ENCODE measurements at regions not wholly inside any gene's neighbourhood (a gene's known extent, or its start where the extent isn't known, plus 50 kb on each side); places are given as distances from the start of the nearest gene placed in this dataset.

DNA sequence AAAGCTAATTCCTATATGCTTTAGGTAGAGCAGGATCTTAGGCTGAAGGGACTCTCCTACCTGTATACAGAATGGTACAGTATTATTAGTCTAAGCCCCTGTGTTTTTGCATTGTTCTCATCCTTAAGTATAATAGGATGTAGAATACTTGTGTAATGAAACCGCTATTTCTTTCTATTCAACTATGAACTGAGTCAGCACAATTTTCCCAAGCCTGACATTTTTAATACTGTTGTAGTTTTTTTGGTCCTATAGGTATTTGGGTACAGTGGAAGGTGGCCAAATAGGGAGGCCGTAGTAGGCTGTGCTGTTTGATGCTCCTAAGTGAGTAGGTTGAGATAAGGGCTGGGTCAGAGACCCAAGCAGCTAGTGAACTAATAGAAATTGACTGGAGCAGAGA is 205.1 kb downstream of the MACC1 start:
- Histone ChIP-seq H3K4me1 (ENCODE audit: insufficient read depth, low read length, severe bottlenecking) (peaks cover 10% of the 10 kb centered on the region), H3K4me2 (ENCODE audit: low read length) (no peak overlapping the region), H2AFZ (ENCODE audit: low read length) (no peak overlapping the region), H3K9me2 (ENCODE audit: low read depth, low read length) (no peaks in the 10 kb centered on the region), H3K4me3 (ENCODE audit: low read depth, low read length, poor library complexity, severe bottlenecking) (no peak overlapping the region), H3K9ac (ENCODE audit: low read length) (no peak overlapping the region), H3K27me3 (ENCODE audit: insufficient read depth, low read length) (no peaks in the 10 kb centered on the region), H3K9me3 (ENCODE audit: low read length) (no peaks in the 10 kb centered on the region), H3F3A (ENCODE audit: insufficient read depth, low read length) (no peaks in the 10 kb centered on the region), H3K27ac (ENCODE audit: low read depth, low read length, poor library complexity, severe bottlenecking) (no peak overlapping the region), H3K79me2 (ENCODE audit: insufficient read depth, low read length) (no peaks in the 10 kb centered on the region), H4K20me1 (ENCODE audit: insufficient read depth, low read length) (no peaks in the 10 kb centered on the region), H3K36me3 (ENCODE audit: insufficient read depth, low read length) (no peaks in the 10 kb centered on the region)
- TF ChIP-seq EZH2 (IDR thresholded peaks at IDR 0.05; ENCODE audit: borderline replicate concordance, low read length): no peak
- TF ChIP-seq, protein P1, sequence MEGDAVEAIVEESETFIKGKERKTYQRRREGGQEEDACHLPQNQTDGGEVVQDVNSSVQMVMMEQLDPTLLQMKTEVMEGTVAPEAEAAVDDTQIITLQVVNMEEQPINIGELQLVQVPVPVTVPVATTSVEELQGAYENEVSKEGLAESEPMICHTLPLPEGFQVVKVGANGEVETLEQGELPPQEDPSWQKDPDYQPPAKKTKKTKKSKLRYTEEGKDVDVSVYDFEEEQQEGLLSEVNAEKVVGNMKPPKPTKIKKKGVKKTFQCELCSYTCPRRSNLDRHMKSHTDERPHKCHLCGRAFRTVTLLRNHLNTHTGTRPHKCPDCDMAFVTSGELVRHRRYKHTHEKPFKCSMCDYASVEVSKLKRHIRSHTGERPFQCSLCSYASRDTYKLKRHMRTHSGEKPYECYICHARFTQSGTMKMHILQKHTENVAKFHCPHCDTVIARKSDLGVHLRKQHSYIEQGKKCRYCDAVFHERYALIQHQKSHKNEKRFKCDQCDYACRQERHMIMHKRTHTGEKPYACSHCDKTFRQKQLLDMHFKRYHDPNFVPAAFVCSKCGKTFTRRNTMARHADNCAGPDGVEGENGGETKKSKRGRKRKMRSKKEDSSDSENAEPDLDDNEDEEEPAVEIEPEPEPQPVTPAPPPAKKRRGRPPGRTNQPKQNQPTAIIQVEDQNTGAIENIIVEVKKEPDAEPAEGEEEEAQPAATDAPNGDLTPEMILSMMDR (IDR thresholded peaks at IDR 0.05; ENCODE audit: low read length): no peak

GRCh38 chr7:20010877-20011276 is 206.3 kb downstream of the MACC1 start:
- Histone ChIP-seq H3K36me3 (ENCODE audit: insufficient read depth, low read length) (no peaks in the 10 kb centered on the region), H3K4me2 (ENCODE audit: low read length) (no peak overlapping the region)

GRCh38 chr7:20007510-20007909 is 209.7 kb downstream of the MACC1 start:
- H3K27me3 ChIP-seq (ENCODE audit: insufficient read depth, low read length): no peaks in the 10 kb centered on the region
- H3K4me1 ChIP-seq (ENCODE audit: insufficient read depth, low read length, severe bottlenecking): no peaks in the 10 kb centered on the region
- no peak overlapping the region for H3K4me3 ChIP-seq (ENCODE audit: low read depth, low read length, poor library complexity, severe bottlenecking)
- H4K20me1 ChIP-seq (ENCODE audit: insufficient read depth, low read length): no peaks in the 10 kb centered on the region
- TF ChIP-seq, protein P1 (IDR thresholded peaks at IDR 0.05; ENCODE audit: low read length): no peak
- no peak for TF ChIP-seq EZH2 (IDR thresholded peaks at IDR 0.05; ENCODE audit: borderline replicate concordance, low read length)
- no peaks in the 10 kb centered on the region for H3K36me3 ChIP-seq (ENCODE audit: insufficient read depth, low read length)
- H3K79me2 ChIP-seq (ENCODE audit: insufficient read depth, low read length): no peaks in the 10 kb centered on the region
- no peak overlapping the region for H3K27ac ChIP-seq (ENCODE audit: low read depth, low read length, poor library complexity, severe bottlenecking)
- H3K9me2 ChIP-seq (ENCODE audit: low read depth, low read length): no peaks in the 10 kb centered on the region
- H3K4me2 ChIP-seq (ENCODE audit: low read length): no peak overlapping the region
- no peaks in the 10 kb centered on the region for H3K9me3 ChIP-seq (ENCODE audit: low read length)
- no peaks in the 10 kb centered on the region for H3F3A ChIP-seq (ENCODE audit: insufficient read depth, low read length)
- no peak overlapping the region for H2AFZ ChIP-seq (ENCODE audit: low read length)
- H3K9ac ChIP-seq (ENCODE audit: low read length): no peak overlapping the region

More at GRCh38 chr7:20010877-20011276, 206.3 kb downstream of the MACC1 start:
- H3K27ac ChIP-seq (ENCODE audit: low read depth, low read length, poor library complexity, severe bottlenecking): no peak overlapping the region
- H3K4me3 ChIP-seq (ENCODE audit: low read depth, low read length, poor library complexity, severe bottlenecking): no peak overlapping the region
- no peaks in the 10 kb centered on the region for H3K9me2 ChIP-seq (ENCODE audit: low read depth, low read length)
- TF ChIP-seq, protein P1 (IDR thresholded peaks at IDR 0.05; ENCODE audit: low read length): no peak
- no peaks in the 10 kb centered on the region for H4K20me1 ChIP-seq (ENCODE audit: insufficient read depth, low read length)
- no peak overlapping the region for H3K9ac ChIP-seq (ENCODE audit: low read length)
- H3K4me1 ChIP-seq (ENCODE audit: insufficient read depth, low read length, severe bottlenecking): peaks cover 10% of the 10 kb centered on the region
- no peaks in the 10 kb centered on the region for H3K27me3 ChIP-seq (ENCODE audit: insufficient read depth, low read length)
- H3K9me3 ChIP-seq (ENCODE audit: low read length): no peaks in the 10 kb centered on the region
- H2AFZ ChIP-seq (ENCODE audit: low read length): no peak overlapping the region
- H3F3A ChIP-seq (ENCODE audit: insufficient read depth, low read length): no peaks in the 10 kb centered on the region
- H3K79me2 ChIP-seq (ENCODE audit: insufficient read depth, low read length): no peaks in the 10 kb centered on the region
